ENCODE measurements at regions not wholly inside any gene's neighbourhood (a gene's known extent, or its start where the extent isn't known, plus 50 kb on each side); places are given as distances from the start of the nearest gene placed in this dataset.
A peak's percentile ranks its signal among the peaks of the same experiment; 100 is the strongest.

DNA sequence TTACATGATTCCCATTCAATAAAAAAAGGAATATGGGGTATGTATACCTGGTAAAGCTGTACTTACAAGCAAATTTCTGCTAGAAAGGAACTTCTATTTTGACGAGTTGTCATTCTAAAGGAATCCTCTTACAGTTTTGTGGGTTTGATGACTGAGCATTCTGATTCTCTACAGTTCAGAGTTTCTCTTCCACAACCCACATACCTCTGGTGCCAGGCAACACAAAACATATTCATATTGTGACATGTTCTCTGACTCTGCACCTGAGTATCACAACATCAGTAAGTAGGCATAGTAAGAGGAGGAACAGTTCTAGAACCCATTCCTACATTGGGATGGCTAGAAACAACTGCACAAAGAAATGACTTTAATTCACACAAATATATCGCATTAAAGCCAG lies 636.6 kb downstream of the MED13L start:
- DNase-seq (ENCODE audit: low read depth), result no peak

DNA sequence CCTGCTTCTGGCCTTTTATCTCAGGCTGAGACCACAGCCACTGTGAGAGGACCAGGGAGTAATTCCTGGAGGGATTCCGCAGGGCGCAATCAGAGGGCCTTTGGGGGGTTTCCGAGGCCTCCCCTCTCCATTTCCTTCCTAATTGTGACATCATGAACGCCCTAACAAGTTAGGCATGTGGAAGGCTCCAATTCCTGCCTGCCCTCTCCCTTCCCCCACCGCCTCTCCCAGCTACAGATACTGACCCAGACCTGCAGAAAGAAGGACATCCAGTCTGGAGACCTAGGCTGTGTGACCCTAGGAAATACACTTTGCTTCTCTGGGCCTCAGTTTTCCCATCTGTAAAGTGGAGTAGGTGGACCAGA lies 637.9 kb downstream of the MED13L start:
- no peak for DNase-seq (ENCODE audit: low read depth)

DNA sequence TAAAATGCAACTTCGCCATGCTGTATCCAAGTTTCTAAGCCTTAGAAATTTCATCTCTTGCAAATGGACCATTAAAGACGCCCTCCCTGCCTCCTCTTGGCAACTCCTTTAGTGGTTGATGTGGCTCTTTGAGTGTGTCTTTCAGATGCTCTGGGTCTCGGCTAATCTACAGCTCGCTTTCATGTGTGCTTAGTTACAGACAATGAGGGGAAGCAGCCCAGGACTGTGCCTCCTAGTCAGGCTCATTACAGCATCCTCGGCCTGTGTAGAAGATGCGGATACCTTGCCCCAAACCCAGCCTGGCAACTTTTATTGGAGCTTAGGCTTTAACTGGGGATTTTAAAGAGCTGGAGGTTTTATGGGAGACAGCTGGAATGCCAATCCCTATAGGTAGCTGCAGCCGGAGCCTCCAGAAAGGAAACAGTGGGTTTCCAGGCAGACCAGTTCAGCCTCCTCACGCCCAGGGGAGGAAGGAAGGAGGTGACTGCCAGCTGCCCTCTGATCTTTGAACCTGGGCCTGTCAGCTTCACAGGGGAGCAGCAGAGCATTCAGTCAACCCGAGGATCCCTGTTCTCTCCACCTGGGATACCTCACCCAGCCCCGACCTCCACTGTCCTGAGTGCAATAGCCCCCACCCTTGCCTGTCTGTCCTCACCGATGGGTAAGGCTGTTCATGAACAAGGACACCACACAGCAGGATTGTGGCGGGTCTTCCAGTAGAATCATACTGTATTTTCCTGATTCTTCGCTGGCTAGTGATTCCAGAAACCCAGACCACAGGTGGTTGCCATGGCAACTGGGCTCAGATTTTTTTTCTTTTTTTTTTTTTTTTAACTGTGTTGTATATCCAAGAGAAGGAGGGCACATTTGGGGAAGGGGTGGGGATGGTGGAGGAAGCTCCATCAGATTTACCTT lies 638.5 kb downstream of the MED13L start:
- DNase-seq (ENCODE audit: low read depth), result no peak

DNA sequence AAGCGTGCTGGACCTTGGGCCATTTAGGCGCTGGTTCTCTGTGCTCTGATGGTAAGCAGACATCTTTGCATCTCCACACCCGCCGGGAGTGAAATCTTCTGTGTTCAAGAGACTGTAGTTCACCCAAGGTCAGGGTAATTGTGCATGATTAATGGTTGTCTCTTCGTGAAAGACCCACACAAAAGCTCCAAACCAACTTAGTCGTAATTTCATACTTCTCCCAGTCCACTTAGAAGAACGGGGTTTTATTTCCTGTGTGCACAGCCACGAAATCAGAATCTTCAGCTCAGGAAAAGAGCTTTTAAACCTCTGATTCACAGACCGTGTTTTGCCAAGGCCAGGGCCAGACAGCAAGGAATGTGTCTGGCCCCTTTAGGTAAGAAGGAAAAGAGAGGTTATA lies 640.9 kb downstream of the MED13L start:
- no peak for DNase-seq (ENCODE audit: low read depth)

DNA sequence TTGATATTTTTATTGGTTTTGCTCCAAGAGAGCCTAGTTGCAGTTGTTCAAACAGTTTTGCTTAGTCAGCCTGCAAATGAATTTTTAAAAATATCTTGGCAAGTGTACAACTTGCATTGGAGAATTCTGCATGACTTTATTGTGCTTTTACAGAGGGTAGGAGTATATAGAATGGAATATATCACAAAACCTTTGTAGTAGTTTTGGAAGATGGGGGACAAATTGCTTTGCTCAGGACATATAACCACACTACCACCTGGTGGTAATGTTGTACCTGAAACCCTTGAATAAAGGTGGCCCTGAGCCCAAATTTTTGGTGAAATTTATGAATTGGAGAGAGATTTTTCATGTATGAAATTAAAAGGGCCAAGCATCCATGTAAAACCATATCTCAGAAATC lies 645.2 kb downstream of the MED13L start:
- DNase-seq (ENCODE audit: low read depth), result no peak

GRCh38 chr12:115630136-115630535 lies 647.4 kb downstream of the MED13L start:
- no peak for DNase-seq (ENCODE audit: low read depth)

DNA sequence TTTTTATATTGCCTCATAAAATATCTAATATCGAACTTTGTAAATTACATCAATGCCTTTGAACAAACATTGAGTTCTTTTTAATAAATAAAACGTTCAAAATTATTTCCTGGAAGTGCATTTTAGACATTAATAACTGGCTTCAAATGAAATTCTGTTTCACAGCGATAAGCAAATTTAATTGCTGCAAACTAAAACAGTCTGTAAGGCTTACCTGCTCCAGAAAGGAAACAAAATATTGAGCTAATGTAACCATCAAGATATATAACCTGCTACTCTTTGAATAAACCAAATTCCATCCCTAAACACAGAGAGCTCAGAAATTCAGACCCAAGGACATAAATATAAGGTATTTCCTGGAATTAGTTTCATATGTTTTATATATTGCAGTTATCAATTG lies 651.3 kb downstream of the MED13L start:
- no peak for DNase-seq (ENCODE audit: low read depth)

GRCh38 chr12:115623764-115624334 lies 653.6 kb downstream of the MED13L start:
- DNase-seq (ENCODE audit: low read depth), result no peak

- no peak for DNase-seq (ENCODE audit: low read depth)
Measured at GRCh38 chr12:115623275-115623674, 654.2 kb downstream of the MED13L start.

DNA sequence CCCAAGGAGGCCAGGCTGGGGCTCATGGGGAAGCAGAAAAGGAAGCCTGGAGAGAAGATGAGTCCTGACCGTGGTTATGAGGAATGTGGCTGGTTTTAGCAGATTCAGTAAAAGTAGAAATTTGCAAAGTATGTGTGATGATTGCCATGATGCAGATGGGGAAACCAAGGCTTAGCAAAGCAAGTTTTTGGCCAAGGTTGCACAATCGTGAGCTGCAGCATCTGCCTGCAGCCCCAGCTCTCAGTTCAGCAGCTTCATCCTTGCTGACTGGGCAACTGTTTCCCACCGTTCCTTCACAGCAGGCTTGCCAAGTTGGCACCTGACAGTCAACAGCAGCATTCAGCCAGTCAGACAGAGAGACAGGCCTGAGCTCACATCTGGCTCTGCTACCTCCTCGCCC lies 656.7 kb downstream of the MED13L start:
- DNase-seq (ENCODE audit: low read depth), result no peak

DNA sequence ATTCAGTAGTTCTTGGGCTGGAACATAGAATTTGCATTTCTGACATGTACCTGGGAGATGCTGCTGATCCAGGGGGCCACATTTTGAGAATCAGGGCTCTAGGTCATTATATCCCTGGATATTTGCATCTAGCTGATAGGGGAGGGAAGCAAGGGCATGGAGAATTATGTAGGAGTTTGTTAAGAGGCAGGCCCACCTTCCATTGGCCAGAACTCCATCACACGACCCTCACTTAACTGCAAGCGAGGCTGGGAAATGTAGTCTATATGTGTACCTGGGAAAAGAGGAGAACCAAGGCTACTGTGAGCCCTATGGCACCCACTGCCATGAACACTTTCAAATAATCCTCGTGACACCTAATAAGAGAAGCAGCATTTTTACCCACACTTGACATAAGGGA lies 657.6 kb downstream of the MED13L start:
- no peak for DNase-seq (ENCODE audit: low read depth)

GRCh38 chr12:115619061-115619460 lies 658.4 kb downstream of the MED13L start:
- no peak for DNase-seq (ENCODE audit: low read depth)

- DNase-seq (ENCODE audit: low read depth), result no peak
Measured at GRCh38 chr12:115618105-115618504, 659.4 kb downstream of the MED13L start.

- no peak for DNase-seq (ENCODE audit: low read depth)
Measured at GRCh38 chr12:115617391-115617790, 660.1 kb downstream of the MED13L start.

GRCh38 chr12:115611477-115611876 lies 666.0 kb downstream of the MED13L start:
- DNase-seq (ENCODE audit: low read depth), result no peak

- no peak for DNase-seq (ENCODE audit: low read depth)
Measured at GRCh38 chr12:115609347-115609746, 668.1 kb downstream of the MED13L start.

DNA sequence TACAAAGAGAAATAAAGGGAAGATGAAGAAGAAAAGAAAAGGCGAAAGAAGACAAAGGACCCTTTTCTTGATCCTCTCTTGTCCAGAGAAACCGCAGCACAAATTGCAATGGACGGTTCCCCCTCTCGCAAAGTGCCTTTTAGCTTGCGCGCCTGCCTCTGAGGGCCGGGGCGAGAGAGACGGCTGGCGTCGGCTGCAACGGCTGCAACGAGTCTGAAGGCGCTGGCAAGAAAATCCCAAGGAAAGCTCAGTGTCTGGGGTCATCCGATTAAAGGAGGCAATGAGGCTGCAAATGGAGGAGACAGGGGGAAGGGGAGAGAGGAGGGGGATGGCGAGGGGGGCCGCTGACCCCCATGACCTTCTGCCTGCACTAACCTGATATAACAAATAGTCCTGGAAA lies 671.5 kb downstream of the MED13L start:
- no peak for DNase-seq (ENCODE audit: low read depth)

DNA sequence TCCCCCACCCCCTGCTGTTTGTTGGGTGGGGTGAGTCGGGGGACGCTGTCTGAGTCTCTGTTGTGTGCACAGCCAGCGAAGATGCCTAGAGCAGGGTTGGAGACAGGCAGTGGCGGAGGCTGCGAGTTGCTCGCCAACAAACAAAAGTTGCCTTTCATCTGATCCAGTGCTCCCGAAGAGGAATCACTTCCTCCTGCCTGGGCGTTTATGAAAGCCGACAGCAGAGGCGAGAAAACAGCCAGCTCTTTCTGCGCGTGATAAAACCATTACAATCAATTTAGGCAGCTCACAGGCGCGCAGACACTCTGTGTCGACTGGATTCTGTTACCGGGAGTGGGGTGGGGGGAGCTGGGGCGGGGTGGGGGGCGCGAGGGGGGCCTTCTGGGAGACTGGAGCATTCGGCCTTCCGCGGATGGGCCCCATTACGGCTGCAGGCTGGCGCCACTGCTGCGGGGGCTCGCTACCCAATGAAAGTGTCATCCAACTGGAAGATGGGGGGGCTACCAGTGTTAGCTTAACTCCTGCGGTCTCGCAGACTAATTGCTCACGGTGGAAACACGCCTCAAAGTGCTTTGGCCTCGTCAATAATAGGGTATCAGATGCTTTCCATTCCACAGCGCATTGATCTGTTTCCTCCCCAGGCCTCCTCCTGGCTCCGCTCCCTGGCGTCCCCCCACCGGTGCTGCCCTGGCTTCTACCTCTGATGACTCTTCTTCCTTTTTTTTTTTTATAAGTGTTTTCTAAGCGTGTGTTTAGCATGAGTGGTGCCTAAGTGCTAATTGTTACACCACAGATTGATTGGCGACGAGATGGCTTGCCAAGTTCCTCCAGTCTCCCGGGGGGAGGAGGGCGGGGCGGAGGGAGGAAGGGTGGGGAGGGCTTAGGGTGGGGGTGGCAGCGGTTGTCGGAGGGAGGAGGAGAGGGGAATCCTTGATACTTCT lies 678.4 kb downstream of the MED13L start:
- DNase-seq (ENCODE audit: low read depth), result peak; percentile 5

- DNase-seq (ENCODE audit: low read depth), result peak; percentile 54
Measured at GRCh38 chr12:115597157-115597712, 680.3 kb downstream of the MED13L start.

- DNase-seq (ENCODE audit: low read depth), result no peak
Measured at GRCh38 chr12:115588131-115588530, 689.4 kb downstream of the MED13L start.

- DNase-seq (ENCODE audit: low read depth), result no peak
Measured at GRCh38 chr12:115584156-115584555, 693.3 kb downstream of the MED13L start.

DNA sequence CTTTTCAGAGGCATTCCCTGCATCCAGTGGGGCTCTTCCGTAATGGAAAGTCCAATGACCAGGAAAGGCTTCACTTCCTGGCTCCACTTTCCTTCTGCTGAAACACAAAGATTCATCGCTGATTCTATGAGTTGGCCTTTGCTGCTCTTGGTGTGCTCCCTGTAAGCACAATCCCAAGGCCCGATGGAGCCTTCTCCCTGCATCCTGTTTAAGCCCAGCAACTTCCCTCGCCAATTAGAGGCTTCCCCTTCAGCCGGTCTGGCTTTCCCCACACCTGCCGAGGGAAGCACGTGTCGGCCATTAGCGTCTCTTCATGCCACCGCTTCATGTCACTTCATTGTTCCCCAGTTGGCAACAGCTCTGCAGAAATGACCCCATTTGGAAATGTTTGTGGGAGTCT lies 693.9 kb downstream of the MED13L start:
- no peak for DNase-seq (ENCODE audit: low read depth)
